Stimulated activated CD4-positive, alpha-beta T cell treated with anti-CD3 and anti-CD28 coated beads, Interleukin-1b, Interleukin-23, amount 100 ng/mL, for 48 hours (primary cell): ENCODE measurements at regions not wholly inside any gene's neighbourhood (a gene's known extent, or its start where the extent isn't known, plus 50 kb on each side); places are given as distances from the start of the nearest gene placed in this dataset.
"Not testable (repeated sequence)": the region's sequence is repeated elsewhere in the genome, so short reads cannot be mapped to it uniquely, and the experiment has no call there.

Experiments used
- DNase-seq: peaks from one replicate; pipeline ENCODE4 v3.0.0-alpha.2; 2020

GRCh38 chr14:55899531-55899930 is 218.7 kb upstream of the PELI2 start:
- DNase-seq = no peak

DNA sequence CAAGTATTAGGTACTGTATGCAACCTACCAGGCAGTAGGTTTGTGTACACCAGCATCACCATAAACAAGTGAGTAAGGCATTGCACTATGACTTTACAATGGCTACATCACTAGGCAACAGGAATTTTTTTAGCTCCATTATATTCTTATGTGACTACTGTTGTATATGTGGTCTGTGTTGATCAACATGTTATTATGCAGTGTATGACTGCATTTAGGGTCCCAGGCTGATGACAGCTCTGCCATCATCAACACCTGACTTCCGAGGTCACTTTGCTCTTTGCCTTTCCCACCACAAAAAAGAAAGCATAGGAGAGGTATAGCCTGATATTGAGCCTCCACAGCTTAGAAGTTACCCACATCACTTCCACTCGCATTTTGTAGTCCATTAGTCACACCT is 217.5 kb upstream of the PELI2 start:
- DNase-seq = no peak

DNA sequence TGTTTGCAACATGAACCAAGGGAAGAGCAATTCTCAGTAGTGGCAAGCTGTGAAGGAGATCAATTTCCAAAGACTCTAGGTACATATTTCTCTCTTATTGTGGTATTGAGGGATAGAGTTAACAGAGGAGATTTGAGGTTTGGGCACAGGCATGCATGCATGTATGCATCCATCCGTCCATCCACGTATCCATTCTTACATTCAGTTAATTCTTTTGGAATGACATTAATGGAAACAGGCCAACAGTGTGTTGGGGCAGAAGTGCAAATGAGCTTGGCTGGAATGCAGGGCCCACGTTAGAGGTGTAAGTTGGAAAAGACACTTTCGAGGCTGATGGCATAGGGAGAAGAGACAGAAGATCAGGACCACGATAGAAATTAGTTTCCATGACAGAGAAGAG is 216.9 kb upstream of the PELI2 start:
- no peak for DNase-seq

DNA sequence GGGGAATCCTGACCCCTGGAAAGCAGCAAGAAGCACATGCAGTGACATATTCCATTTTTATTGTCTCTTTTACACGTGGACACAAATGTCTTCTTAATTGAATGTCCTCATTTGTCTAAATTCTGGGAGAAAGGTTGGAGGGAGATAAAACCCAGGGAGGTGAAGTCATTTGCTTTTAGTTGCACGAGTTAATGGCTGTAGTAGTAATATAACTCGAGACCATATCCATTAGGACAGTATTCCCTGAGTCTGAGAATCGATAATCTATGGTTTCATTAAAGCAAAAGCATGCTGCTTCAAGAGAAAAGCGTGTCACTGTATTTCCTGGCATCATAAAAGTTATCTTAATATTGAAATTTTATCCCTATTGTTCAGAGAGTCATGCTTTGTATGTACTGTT is 216.0 kb upstream of the PELI2 start:
- DNase-seq = no peak

DNA sequence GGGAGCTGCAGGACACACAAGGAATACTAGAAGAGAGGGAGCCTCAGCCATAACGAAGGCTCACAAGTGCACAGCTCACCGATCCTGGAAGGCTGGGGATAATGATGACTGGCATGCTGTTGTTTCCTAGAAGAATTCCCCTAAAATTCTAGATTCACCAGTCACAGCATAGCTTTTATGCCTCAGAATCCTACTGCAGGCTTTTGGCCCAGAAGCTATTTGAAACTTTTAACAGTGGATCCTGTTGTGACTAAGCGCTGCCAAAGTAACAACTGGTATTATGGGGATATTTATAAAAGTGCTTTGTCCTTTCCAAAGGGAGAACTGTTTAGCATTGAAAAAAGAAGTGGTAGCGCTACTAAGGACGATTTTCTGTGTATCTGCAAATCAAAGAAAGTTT is 214.1 kb upstream of the PELI2 start:
- no peak for DNase-seq

DNA sequence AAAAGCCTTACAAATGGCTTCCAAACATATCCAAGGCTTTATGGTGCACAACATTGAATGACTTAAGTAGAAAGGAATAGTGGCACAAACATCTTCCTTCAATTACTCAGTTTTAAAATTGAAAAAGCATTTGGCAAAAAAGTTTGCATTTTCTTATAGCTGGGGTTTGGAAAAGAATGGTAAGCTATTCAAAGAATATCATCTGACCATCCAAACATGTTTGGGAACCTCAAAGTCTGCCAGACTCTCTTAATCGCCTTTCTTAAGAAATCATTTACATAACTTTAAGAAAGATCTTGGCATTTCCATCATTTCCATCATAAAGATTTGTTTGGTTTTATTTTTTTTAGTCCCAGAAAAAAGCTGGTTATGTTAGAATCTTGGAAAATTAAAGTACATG is 210.1 kb upstream of the PELI2 start:
- no peak for DNase-seq

DNA sequence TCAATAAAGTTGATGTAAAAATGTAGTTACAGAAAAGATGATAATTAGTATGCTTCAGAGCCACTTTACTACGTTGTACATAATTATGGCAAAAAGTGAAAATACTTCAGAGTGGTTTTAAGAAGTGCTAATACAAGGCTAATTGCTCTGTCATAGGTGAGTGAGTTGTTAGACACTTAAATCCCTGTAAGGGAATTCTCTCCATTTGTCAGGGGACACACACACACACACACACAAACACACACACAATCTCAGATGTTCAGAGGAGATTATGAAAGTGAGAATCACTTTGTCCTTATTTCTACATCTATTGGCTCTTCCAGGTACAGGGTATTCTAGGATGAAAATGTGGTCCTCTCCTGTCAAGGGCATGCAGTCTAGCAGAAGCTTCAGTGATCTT is 208.3 kb upstream of the PELI2 start:
- DNase-seq = no peak

GRCh38 chr14:55910601-55911243 is 207.5 kb upstream of the PELI2 start:
- no peak for DNase-seq

- DNase-seq = no peak
Observed at GRCh38 chr14:55911776-55912175, 206.4 kb upstream of the PELI2 start.

- no peak for DNase-seq
Observed at GRCh38 chr14:55912344-55912743, 205.9 kb upstream of the PELI2 start.

- no peak for DNase-seq
Observed at GRCh38 chr14:55913324-55914025, 204.7 kb upstream of the PELI2 start.

- no peak for DNase-seq
Observed at GRCh38 chr14:55914771-55915170, 203.4 kb upstream of the PELI2 start.

DNA sequence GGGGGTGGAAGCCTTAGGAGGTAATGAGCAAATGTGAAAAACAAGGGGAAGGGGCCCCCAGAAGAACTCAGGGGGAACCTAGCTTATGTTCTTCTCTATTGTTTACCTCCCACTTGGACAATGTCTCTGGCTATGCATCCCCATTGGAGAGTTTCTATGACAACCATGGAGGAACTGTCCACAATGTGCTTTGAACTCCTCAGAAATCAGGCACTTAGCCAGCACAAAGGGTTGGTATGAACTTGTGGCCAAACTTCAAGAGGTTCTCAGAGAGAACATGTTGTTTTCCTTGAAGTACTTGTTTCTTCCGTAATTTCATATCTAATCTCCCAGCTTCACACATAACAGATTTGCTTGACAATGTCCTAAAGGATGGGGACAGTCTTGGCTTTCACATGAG is 202.8 kb upstream of the PELI2 start:
- DNase-seq = no peak

GRCh38 chr14:55919800-55920199 is 198.4 kb upstream of the PELI2 start:
- not testable (repeated sequence) for DNase-seq

DNA sequence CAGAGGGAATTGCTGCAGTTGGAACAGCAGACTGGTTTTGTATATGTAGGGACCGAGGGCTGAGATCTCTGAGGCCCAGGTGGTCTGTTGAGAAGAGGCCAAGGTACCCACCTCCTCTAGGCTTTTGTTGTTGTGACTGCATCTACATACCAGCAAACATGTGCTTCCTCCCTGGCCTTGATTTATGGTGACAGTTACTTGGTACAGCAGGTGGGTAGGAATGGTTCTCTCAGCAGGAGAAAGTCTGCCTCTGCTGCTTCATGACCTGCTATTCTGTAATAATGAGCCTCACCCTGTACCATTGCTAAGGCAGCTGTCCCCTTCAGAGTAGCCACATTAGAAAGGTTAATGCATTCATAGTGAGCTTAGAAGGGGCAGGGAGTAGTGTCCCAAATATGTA is 196.7 kb upstream of the PELI2 start:
- DNase-seq = no peak

- no peak for DNase-seq
Observed at GRCh38 chr14:55926007-55926406, 192.2 kb upstream of the PELI2 start.

DNA sequence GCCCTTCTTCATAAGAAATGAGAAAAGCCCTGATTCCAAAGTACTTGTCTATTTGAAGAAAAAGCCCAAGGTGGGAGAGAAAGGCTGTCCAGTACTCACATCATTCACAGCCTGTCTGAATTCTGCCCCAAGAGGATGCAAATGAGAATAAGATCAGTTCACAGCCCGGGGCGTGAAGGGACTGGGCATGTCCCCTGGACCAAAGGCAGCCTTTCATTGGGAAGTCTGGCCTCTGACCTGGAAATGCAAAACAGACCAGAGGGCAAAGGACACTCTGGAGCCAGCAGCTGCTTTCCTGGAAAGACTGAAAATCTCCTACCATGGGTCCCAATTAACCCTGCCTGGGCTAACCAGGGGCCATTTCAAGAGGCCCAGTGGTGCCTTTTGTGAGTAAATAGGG is 191.2 kb upstream of the PELI2 start:
- no peak for DNase-seq

GRCh38 chr14:55928276-55928675 is 189.9 kb upstream of the PELI2 start:
- no peak for DNase-seq

DNA sequence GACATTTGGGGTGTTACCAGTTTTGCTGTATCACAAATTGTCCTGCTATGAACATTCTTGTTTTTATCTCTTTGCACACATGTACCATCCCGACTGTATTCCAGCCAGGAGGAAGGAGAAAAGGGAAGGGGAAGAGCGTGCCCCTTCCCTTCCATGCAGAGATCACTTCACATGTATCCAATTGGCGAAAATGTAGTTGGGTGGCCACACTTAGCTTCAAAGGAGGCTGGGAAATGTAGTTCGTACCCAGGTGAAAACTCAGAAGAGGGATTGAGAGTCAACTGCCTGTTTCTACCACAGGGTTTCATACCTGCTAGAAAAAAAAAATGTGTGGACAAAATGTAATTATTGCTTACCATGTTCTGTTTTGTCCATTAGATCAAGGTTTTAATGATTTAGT is 189.1 kb upstream of the PELI2 start:
- no peak for DNase-seq

GRCh38 chr14:55930016-55930784 is 188.0 kb upstream of the PELI2 start:
- DNase-seq = no peak

DNA sequence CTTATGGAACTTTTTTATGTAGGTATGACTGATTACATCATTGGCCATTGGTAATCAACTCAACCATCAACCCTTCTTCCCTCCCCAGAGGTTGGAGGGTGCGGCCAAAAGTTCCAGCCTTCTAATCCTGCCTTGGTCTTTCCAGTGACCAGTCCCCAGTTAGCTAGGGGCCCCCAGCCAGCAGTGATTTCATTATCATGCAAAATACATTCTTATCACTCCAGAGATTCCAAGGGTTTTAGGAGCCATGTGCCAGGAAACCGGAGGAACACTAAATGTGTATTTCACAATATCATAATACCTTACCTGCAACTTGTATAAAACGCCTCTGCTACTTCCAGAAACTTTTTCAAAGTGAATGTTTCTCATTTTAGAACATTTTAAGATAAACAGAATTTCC is 181.5 kb upstream of the PELI2 start:
- no peak for DNase-seq

DNA sequence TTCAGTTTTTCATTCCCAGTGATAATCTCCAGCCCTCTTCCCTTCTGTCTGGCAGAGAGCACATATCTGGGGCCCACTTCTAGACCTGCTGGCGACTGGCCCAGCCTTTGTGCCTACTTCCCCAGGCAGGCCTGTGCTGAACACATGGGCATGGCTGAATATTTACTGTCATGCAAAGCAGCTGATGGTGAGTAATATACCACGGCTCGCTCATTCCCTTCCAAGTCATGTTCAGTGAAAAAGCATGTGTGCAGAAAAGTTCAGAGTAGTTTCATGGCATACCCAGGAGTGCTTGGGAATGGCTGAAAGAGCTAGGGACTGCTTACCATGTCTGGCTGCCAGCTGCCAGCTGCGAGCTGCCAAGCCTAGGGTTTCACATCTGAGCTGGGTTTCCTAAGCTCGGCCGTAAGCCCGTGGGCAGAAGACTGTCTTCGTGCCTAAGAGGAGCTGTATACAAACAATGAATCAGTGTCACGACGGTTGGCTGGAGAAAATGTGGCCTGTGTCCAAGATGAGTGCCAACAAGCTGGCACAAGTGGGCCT is 179.9 kb upstream of the PELI2 start:
- no peak for DNase-seq

DNA sequence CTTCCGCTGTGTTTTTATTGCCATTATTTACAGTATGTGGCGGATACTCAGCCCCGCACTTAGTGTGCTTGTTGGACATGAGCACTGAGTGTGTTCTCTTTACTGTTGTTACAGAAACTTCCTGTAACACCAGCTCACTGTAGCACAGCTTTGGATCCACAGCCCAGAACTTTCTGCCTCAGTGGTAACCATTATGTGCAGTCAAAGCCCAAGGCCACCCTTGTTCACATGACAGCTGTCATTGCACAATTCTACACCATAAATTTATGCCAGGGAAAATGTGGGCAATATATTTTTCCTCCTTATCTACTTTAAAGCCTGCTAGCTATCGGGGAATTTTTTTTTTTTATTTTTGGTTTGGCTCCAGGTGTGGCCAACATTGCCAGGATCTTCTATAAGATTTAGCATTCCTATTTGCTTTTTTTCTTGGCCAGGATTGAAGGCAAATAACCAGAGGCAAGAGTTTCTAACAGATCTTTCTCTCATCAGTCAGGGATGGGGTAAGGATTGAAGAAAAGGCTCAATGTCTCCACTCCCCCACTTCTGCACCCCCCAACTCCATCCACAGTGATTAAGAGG is 176.0 kb upstream of the PELI2 start:
- no peak for DNase-seq

- no peak for DNase-seq
Observed at GRCh38 chr14:55942826-55943225, 175.4 kb upstream of the PELI2 start.
